Astrocyte of the spinal cord (primary cell): ENCODE measurements at regions not wholly inside any gene's neighbourhood (a gene's known extent, or its start where the extent isn't known, plus 50 kb on each side); places are given as distances from the start of the nearest gene placed in this dataset.

Experiments
- DNase-seq: peaks from one replicate; pipeline ENCODE4 v3.0.0; 2011; ENCODE audit warnings: low read depth, low spot score
- H3K4me3 ChIP-seq: 2 replicates; pipeline ENCODE4 v1.5.1; 2011; ENCODE audit warnings: low read depth, mild to moderate bottlenecking, low read length, moderate library complexity
- in situ Hi-C: cut with HindIII; loops from 2 replicates; pipeline ENCODE4 v1.10.0; 2017; ENCODE audit warnings: low sequenced_read_pairs
- TF ChIP-seq, protein P1 (sequence below): IDR thresholded peaks from 2 replicates; pipeline ENCODE4 v1.5.1; 2012; ENCODE audit warnings: low read depth, mild to moderate bottlenecking, low read length, inconsistent platforms

DNA sequence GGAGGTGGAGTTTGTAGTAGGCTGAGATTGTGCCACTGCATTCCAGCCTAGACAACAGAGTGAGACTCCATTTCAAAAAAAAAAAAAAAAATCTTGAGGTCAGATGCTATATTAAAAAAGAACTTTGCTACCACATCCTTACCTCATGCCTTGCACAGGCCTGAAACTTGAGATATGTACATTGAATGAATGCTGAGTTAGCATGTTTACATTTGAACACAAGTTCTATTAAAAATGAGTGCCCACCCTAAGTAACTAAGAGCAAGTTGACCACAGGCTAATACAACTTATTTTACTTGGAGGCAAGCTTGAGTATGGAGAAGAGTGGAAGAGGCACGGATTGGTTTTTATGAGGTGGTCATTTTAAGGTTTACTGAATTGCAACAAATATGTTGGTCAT is 276.6 kb upstream of the GATB start:
- in situ Hi-C loops, result no loop called here
- TF ChIP-seq, protein P1, sequence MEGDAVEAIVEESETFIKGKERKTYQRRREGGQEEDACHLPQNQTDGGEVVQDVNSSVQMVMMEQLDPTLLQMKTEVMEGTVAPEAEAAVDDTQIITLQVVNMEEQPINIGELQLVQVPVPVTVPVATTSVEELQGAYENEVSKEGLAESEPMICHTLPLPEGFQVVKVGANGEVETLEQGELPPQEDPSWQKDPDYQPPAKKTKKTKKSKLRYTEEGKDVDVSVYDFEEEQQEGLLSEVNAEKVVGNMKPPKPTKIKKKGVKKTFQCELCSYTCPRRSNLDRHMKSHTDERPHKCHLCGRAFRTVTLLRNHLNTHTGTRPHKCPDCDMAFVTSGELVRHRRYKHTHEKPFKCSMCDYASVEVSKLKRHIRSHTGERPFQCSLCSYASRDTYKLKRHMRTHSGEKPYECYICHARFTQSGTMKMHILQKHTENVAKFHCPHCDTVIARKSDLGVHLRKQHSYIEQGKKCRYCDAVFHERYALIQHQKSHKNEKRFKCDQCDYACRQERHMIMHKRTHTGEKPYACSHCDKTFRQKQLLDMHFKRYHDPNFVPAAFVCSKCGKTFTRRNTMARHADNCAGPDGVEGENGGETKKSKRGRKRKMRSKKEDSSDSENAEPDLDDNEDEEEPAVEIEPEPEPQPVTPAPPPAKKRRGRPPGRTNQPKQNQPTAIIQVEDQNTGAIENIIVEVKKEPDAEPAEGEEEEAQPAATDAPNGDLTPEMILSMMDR, result no peak
- H3K4me3 ChIP-seq, result no peak overlapping the region
- no peak for DNase-seq

DNA sequence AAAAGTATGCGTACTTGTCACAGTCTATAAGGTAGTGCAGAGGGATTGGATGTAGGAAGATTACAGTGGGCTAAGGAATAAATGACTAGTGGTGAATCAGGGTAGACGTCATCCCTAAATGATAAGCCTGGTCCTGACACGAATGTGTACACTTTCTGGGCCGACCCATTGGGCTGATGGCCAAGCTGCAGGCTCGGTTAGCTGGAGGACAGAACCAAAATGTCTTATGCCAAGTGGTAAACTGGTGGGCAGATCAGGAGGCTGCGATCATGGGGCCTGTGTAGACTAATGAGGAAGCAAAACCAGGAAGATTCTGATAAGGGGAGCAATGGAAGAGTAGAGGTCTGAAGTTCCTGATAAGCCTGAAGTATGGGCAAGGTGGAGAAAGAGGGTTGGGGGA is 272.8 kb upstream of the GATB start:
- TF ChIP-seq, protein P1, result no peak
- DNase-seq, result no peak
- in situ Hi-C loops, result no loop called here

DNA sequence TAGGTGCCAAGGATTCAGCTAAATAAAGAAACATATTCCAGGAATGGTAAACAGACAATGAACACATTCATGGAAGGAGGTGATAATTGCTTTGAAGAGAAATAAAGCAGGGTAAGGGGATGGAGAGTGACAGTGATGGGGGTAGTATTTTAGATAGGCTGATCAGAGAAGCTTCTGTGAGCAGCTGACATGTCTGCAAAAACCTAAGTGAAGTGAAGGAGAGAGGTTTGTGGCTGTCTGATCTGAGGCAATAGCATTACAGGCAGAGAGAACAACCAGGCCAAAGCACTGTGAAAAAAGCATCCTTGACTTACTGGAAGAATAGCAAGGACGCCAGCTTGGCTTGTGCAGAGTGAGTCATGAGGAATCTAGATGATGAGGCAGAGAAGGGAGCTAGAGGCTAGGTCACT is 271.9 kb upstream of the GATB start:
- no peak overlapping the region for H3K4me3 ChIP-seq
- TF ChIP-seq, protein P1, result no peak
- in situ Hi-C loops, result no loop called here
- DNase-seq, result peak; percentile 70

More for the DNA sequence above, 272.8 kb upstream of the GATB start:
- no peak overlapping the region for H3K4me3 ChIP-seq

DNA sequence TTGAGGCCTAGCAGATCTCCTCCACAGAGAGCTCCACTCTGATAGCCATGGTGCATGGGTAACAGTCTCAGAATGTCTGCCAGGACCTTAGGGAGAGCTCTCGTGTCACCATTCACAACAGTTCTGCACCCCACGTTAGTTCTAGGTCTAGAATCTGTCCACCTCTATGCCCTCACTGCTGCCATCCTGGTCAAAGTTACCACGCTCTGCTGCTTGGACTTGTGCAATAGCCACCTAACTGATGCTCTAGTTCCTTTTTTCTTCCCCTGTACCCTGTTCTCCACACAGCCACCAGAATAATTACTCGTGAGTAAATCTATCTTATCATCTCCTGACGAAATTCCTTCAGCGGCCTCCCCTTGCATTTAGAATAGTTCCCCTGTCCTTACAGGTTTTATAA is 268.8 kb upstream of the GATB start:
- TF ChIP-seq, protein P1, result no peak
- peak; percentile 51 for DNase-seq
- in situ Hi-C loops, result no loop called here
- no peak overlapping the region for H3K4me3 ChIP-seq

DNA sequence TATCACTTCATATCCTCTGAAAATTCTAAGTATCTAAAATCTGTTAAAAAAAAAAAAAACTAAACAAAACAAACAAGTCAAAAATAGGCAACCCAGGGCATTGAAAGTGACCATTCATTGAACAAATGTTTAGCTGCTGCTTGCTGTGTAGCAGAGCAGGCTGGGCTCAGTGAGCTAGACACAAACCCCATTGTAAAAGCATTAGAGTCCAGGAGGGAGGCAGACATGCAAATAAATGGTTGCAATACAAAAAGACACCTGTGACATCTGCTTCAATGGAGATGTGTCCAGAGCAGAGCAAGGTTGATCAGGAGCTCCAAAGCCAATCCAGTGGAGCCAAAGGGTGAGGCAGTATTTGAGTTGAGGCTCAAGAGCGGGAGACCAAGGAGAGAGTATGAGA is 267.3 kb upstream of the GATB start:
- TF ChIP-seq, protein P1, result no peak
- in situ Hi-C loops, result no loop called here

DNA sequence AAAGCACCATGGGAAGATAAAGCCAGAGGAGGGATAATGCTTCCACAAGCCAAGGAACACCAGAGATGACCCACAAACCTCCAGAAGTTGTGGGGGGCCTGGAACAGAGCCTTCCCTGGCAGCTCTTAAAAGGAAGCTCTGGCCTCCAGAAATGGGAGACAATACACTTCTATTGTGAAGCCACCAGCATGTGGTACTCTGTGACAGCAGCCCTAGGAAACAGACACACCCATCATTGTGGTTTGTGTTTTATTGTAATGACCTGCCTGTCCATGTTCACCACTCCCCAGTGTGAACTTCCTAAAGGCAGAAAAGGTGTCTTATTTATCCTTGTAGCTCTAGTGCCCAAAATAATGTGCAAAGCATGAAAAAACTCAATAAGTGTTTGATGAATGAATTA is 264.1 kb upstream of the GATB start:
- in situ Hi-C loops, result no loop called here
- no peak for DNase-seq
- TF ChIP-seq, protein P1, result no peak
- H3K4me3 ChIP-seq, result no peak overlapping the region

More for the DNA sequence above, 267.3 kb upstream of the GATB start:
- H3K4me3 ChIP-seq, result no peak overlapping the region
- no peak for DNase-seq

DNA sequence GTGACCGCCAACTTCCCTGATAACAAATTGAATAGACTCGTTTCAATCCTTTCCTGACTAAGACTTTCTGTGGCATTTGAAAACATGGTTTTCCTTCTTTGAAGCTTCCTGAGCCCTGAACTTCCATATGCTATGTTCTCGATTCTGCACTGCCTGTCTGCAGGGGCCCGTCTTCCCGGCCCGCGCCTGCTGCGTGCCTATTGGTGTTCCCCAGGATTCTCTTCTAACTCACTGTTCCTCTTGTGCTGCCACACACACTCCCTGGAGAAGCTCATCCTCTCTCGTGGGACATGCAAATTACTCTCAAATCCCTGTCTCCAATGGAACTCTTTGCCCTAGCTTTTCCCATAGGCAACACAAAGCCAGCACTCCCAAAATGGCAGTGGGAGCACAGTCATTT is 262.9 kb upstream of the GATB start:
- in situ Hi-C loops, result no loop called here
- DNase-seq, result no peak
- no peak overlapping the region for H3K4me3 ChIP-seq
- TF ChIP-seq, protein P1, result no peak
